Thyroid gland (tissue), 4 donors: ENCODE measurements at regions not wholly inside any gene's neighbourhood (a gene's known extent, or its start where the extent isn't known, plus 50 kb on each side); places are given as distances from the start of the nearest gene placed in this dataset.

Experiments
- DNase-seq, 2 donors: peaks; one replicate each; pipeline ENCODE4 v3.0.0-alpha.2; 2019
- H3K27ac ChIP-seq, 3 donors: fragments of 200-600 bp; sonication (generic); 1 replicate in 2 of 3; 2 replicates in 1 of 3; pipeline ENCODE4 v1.5.1; 2016 to 2019; ENCODE audit warnings: mild to moderate bottlenecking in 1 of 3, moderate library complexity in 1 of 3
- H3K27me3 ChIP-seq: fragments of 200-600 bp; sonication (generic); one replicate; pipeline ENCODE4 v1.5.1; 2019
- H3K36me3 ChIP-seq, 2 donors: fragments of 200-600 bp; sonication (generic); one replicate each; pipeline ENCODE4 v1.5.1; 2016 to 2019
- H3K4me1 ChIP-seq, 2 donors: fragments of 200-600 bp; sonication (generic); one replicate each; pipeline ENCODE4 v1.5.1; 2017 to 2019
- H3K4me3 ChIP-seq, 3 donors: fragments of 200-600 bp; sonication (generic); replicated peaks in 1 of 3; 1 replicate in 2 of 3; 2 replicates in 1 of 3; pipeline ENCODE4 v1.5.1; 2016; ENCODE audit warnings: mild to moderate bottlenecking in 1 of 3
- H3K9me3 ChIP-seq: fragments of 200-600 bp; sonication (generic); one replicate; pipeline ENCODE4 v1.5.1; 2017
- POLR2A ChIP-seq, 2 donors: fragments of 450-650 bp; IDR thresholded peaks; one replicate each; pipeline ENCODE4 v1.6.1; 2017; ENCODE audit warnings: antibody characterized with exemption in 2 of 2, mild to moderate bottlenecking in 2 of 2, moderate library complexity in 1 of 2
- WGBS, 2 donors: methylation state at CpG; one replicate each; pipeline ENCODE4 v1.1.5; 2017; 5-methylcytosine and 5-hydroxymethylcytosine counted together
- intact Hi-C: fragments of 100-400 bp; cut with DNase I; formaldehyde crosslinking; loops from one replicate; pipeline ENCODE4 v1.15.1; 2023
- TF ChIP-seq, protein P1 (sequence below), 6 experiments: fragments of 200-600 bp in 3 of 6; fragments of 450-650 bp in 3 of 6; sonication (generic) in 3 of 6; IDR thresholded peaks; one replicate each; pipeline ENCODE4 v1.5.1; 2016 to 2019; ENCODE audit warnings: antibody characterized with exemption in 6 of 6, mild to moderate bottlenecking in 2 of 6, inconsistent platforms in 1 of 6, moderate library complexity in 1 of 6

DNA sequence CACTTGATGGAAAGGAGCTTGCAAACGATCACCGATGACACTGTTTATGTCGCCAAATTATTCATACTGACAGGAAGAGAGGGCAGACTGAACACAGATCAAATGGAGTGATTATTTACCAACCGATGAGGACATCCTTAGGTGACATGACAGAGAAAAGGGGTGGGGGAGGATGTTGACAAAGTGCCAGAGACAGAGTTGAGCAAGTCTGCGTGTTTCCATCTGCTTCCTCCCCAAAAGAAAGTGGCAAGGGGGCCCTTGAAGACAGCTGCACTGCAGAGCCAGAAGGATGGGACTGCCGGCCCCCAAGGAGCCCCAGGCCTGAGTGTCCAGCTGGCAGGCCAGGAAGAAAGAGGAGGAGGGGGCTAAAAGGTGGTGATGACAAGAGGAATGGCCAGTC lies 191.0 kb upstream of the RPL38 start:
- 38 to 40% methylated on average over 6 of the region's 6 CpGs for WGBS, 2 donors
- no peak overlapping the region for H3K4me3 ChIP-seq
- H3K4me1 ChIP-seq: no peaks in the 10 kb centered on the region
- peaks cover 3% of the 10 kb centered on the region for H3K27me3 ChIP-seq
- no peaks in the 10 kb centered on the region for H3K9me3 ChIP-seq
- no peak for DNase-seq
- TF ChIP-seq, protein P1, sequence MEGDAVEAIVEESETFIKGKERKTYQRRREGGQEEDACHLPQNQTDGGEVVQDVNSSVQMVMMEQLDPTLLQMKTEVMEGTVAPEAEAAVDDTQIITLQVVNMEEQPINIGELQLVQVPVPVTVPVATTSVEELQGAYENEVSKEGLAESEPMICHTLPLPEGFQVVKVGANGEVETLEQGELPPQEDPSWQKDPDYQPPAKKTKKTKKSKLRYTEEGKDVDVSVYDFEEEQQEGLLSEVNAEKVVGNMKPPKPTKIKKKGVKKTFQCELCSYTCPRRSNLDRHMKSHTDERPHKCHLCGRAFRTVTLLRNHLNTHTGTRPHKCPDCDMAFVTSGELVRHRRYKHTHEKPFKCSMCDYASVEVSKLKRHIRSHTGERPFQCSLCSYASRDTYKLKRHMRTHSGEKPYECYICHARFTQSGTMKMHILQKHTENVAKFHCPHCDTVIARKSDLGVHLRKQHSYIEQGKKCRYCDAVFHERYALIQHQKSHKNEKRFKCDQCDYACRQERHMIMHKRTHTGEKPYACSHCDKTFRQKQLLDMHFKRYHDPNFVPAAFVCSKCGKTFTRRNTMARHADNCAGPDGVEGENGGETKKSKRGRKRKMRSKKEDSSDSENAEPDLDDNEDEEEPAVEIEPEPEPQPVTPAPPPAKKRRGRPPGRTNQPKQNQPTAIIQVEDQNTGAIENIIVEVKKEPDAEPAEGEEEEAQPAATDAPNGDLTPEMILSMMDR (IDR thresholded peaks at IDR 0.05): no peak
- TF ChIP-seq POLR2A (IDR thresholded peaks at IDR 0.05): no peak
- H3K36me3 ChIP-seq: no peaks in the 10 kb centered on the region
- H3K27ac ChIP-seq: no peak overlapping the region
- intact Hi-C loops: no loop called here

DNA sequence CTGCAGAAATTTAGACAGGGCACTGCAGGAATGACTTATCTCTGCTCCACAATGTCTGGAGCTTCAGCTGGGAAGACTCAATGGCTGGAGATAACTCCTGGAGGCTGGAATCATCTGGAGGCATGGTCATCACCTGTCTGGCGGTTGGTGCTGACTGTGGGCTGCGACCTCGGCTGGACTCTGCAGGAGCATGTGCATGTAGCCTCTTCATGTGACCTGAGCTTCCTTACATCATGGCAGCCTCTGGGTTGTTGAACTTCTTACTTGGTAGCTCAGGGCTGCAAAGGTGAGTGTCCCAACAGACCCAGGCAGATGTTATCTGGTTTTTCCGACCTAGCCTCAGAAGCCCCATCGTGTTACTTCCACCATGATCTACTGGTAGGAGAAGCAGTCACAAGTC lies 188.2 kb upstream of the RPL38 start:
- Histone ChIP-seq H3K9me3 (no peaks in the 10 kb centered on the region), H3K27ac (no peak overlapping the region), H3K27me3 (no peaks in the 10 kb centered on the region), H3K4me1 (no peaks in the 10 kb centered on the region), H3K4me3 (no peak overlapping the region), H3K36me3 (no peaks in the 10 kb centered on the region)
- WGBS, 2 donors: 64 to 89% methylated on average over 3 to 4 of the region's 5 CpGs
- no peak for DNase-seq
- intact Hi-C loops: no loop called here
- TF ChIP-seq POLR2A (IDR thresholded peaks at IDR 0.05): no peak
- TF ChIP-seq, protein P1 (IDR thresholded peaks at IDR 0.05): no peak

DNA sequence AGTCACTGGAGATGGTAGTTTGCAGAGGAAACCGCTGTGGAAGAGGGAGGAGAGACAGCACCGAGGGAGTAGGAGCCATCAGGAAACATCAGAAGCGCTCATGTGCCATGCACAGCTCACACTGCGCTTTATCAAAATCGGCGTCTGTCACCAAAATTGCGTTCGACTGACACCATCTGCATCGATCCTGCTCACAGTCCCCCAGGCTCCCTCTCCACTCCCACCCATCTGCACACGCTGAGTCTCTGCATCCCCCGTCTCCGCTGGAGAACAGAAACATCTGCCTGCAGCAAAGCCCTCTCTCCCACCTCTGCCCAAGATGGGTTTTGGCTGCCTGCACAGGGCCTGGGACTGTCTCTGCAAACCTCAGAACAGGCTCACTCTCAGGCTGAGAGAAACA lies 187.5 kb upstream of the RPL38 start:
- WGBS, 2 donors: 80 to 86% methylated on average over 12 of the region's 12 CpGs
- no peak for TF ChIP-seq POLR2A (IDR thresholded peaks at IDR 0.05)
- TF ChIP-seq, protein P1 (IDR thresholded peaks at IDR 0.05): no peak
- H3K27me3 ChIP-seq: no peaks in the 10 kb centered on the region
- no peak overlapping the region for H3K27ac ChIP-seq
- intact Hi-C loops: no loop called here
- no peaks in the 10 kb centered on the region for H3K4me1 ChIP-seq
- no peak for DNase-seq
- H3K9me3 ChIP-seq: no peaks in the 10 kb centered on the region
- no peaks in the 10 kb centered on the region for H3K36me3 ChIP-seq
- H3K4me3 ChIP-seq: no peak overlapping the region

DNA sequence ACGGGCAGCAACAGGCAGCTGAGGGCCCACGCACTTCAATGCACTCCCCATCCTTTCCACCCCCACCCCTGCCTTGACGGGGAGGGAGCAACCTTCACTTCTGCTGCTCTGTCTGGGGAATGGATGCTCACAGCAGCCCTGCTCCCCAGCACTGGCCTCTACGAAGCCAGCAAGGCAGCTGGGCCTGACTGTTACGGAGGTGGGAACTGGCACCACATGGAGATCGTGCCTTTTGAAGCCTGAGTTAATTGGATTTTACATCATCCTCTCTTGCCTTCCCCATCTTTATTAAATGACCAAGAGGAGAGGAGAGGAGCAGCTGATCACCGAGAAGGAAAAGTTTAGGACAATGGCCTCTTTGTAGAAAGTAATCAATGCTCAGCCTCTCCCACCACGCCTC lies 187.0 kb upstream of the RPL38 start:
- H3K27me3 ChIP-seq: no peaks in the 10 kb centered on the region
- H3K4me3 ChIP-seq: no peak overlapping the region
- DNase-seq: no peak
- no peak overlapping the region for H3K27ac ChIP-seq
- H3K4me1 ChIP-seq: no peaks in the 10 kb centered on the region
- 50 to 65% methylated on average over 5 to 7 of the region's 8 CpGs for WGBS, 2 donors
- no peaks in the 10 kb centered on the region for H3K36me3 ChIP-seq
- TF ChIP-seq POLR2A (IDR thresholded peaks at IDR 0.05): no peak
- TF ChIP-seq, protein P1 (IDR thresholded peaks at IDR 0.05): no peak
- no peaks in the 10 kb centered on the region for H3K9me3 ChIP-seq
- intact Hi-C loops: no loop called here

DNA sequence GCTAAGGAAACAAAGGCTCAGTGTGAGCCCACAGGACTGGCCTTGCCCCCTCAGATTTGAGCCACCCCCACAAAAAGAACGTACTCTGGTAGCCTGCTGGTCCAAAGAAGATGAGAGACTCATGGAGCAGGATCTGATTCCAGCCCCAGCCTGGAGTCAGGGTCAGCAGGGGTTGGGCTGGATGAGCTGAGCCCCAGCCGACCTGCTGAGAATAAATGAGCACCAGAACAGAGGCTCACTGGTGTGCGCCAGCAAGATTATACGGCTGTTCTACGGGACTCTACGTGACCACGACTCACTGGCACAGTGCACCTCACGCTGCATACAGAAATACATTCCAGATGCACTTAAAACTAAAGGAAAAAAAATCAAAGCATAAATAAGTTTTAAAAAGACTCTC lies 186.0 kb upstream of the RPL38 start:
- intact Hi-C loops: no loop called here
- Histone ChIP-seq H3K36me3 (no peaks in the 10 kb centered on the region), H3K4me1 (no peaks in the 10 kb centered on the region), H3K4me3 (no peak overlapping the region), H3K27me3 (no peaks in the 10 kb centered on the region), H3K27ac (no peak overlapping the region), H3K9me3 (no peaks in the 10 kb centered on the region)
- TF ChIP-seq POLR2A (IDR thresholded peaks at IDR 0.05): no peak
- TF ChIP-seq, protein P1 (IDR thresholded peaks at IDR 0.05): no peak
- WGBS, 2 donors: 70 to 75% methylated on average over 8 of the region's 8 CpGs
- DNase-seq: no peak
